GM18508 (cell line): ENCODE measurements at regions not wholly inside any gene's neighbourhood (a gene's known extent, or its start where the extent isn't known, plus 50 kb on each side); places are given as distances from the start of the nearest gene placed in this dataset.

ENCODE experiments used
- ATAC-seq: cut with Tn5 transposase; IDR thresholded peaks from one replicate; pipeline ENCODE4 v1.9.1; 2021; ENCODE audit warnings: moderate number of reproducible peaks; ENCODE audit not compliant: insufficient read depth, unreplicated experiment

DNA sequence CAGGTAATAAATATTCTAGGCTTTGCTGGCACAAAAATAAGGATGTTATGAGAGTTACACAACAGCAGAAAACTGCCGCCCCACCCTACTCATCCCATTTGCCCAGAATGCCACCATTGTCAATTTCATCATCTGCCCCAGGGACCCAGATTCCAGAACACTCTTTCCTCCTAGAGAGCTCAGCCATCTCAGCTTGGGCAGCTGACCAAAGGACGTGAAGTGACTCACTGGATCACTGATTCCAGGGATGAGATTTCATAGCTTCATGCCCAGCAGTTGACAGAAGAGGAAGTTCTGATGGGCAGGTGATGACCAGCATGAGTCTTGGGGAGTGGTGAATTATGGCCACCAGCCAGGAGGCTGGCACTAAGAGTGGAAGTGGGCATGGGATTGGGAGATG is 450.3 kb downstream of the RMST start:
- ATAC-seq = no peak

DNA sequence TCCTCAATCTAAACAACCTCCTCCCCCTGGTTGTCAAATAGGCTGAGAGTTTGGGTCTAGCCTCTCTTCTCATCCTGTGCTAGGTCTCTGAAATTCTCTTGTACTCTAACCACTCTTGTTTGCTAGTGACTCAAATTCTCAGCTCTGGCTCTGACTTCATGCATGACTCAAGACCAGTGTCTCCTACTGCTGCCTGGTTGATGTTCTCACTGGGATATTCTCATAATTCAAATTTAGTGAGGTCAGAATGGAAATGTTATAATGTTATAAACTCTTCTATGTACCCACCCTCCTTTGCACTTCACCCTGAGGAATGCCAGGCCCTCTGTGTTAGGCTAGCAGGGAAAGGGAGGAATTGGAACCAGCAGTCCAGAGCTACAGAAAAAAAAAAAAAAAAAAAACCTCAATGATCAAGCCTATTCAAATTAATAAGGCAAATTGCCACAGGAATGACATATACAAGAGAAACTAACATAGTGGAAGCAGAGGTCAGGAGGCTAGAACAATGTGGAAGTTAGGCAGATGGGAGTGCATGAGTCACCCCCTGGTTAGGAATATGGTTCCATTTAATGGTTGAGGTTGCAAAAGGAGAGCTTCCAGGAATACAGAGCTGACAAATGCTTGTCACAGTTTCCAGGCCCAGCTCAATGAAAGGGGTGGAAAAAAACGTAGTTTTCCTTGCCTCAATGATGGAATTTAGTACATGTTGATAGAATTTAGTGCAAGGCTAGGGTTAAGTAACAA is 459.5 kb downstream of the RMST start:
- ATAC-seq = no peak

DNA sequence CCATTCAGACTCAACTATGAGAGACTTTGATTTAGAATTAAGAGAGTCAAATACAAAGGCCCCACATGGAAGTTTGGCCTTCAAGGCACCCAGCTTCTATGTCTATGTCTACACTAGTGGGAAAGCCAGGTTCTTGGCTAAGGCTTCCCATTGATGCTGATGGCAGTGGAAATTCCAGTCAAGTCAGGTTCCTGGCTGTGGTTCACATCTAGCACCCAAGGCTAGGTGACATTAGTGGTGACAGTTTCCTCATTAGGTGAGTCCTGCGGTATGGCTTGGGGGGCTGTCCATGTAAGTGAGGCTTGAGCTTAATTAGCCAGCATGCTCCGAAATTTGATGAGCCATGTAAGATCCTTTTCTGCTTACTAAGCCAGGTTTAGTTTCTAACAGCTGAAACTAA is 460.9 kb downstream of the RMST start:
- ATAC-seq = no peak

DNA sequence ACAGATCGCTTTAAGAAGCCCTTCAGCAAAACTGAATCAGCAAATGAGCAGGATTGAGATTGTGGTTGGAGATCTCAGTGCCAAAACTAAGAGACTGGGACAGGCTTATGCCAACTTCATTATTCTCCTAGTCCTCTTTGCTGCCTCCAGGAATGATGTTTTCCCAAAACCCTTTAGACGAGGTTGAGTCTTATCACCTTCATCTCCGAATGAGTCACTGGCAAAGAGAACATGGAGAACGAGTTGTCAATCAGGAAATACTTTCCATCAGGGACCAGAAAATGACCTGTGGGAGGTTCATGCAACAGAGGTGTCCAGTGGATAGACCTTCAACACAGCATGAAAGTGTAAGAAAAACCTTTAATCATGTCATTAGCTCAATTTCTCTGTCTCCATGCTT is 461.5 kb downstream of the RMST start:
- no peak for ATAC-seq

DNA sequence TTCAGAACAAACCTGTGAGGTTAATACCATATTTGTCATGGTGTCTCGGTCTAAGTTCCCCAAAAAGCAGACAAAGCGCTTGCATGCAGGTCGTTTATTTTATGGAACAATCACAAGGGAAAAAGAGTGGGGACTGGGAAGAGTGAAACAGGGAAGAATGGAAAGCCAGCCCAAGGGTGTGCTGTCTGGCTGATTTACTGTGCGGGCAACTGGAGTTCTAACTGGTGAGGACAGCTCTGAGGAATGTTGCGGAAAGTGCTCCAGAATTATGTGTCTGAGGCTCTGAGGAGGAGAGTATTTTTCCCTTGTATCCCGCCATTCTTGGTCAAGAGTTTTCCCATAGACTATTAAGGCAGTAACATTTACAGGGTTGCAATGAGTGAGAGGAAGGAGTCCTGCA is 465.4 kb downstream of the RMST start:
- no peak for ATAC-seq

- ATAC-seq = no peak
Observed at GRCh38 chr12:97936165-97936564, 473.6 kb downstream of the RMST start.

- ATAC-seq = no peak
Observed at GRCh38 chr12:97938031-97938430, 475.4 kb downstream of the RMST start.

DNA sequence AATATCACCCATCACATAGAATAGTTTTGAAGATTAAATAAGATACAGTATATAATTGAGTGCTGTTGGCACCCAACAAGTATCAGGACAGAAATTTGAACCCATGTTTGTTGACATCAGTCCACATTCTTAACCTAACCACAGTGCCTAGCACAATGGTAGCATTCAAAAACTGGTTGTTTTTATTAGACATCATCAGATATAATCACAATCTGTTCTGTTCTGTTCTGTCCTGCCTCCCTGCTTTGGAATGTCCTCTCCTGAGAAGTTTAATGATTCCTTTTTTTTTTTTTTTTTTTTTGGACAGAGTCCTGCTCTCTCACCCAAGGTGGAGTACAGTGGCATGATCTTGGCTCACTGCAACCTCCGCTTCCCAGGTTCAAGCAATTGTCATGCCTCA is 476.6 kb downstream of the RMST start:
- no peak for ATAC-seq

DNA sequence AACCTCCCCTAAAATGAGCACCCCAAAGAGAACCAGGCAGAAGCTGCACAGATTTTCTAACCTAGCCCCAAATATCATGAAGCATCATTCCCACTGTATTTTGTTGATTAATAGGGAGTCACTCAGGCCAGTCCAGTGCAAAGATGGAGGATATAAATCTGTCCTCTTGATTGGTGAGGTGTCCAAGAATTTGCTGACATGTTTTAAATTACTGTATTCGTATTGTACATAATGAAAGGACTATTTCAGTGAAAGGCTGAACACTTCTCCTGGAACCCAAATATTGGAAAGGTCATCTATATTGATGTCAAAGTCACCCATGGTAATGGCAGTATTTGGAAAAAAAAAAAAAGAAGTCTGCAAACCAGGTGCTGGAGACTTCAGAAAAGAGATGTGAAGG is 477.5 kb downstream of the RMST start:
- no peak for ATAC-seq

DNA sequence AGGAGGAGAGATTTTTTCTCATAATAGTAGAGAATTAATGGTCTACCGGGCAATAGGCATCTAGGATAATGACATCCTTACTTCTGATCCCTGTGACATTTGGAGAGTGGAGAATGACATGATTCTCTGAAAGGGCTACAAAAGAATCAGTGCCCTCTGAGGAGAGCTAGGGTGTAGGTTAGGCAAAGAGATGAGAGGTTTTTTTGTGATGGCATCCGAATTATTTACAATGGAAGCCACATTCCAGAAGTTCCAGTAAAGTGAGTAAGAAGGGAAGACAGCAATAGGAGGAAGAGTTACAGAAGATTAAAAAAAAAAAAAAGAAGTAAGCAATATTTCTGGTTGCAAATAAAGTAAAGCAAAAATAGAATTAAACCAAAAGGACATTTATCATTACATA is 478.0 kb downstream of the RMST start:
- no peak for ATAC-seq

GRCh38 chr12:97941686-97942354 is 479.2 kb downstream of the RMST start:
- no peak for ATAC-seq

GRCh38 chr12:97943359-97943758 is 480.8 kb downstream of the RMST start:
- ATAC-seq = no peak

DNA sequence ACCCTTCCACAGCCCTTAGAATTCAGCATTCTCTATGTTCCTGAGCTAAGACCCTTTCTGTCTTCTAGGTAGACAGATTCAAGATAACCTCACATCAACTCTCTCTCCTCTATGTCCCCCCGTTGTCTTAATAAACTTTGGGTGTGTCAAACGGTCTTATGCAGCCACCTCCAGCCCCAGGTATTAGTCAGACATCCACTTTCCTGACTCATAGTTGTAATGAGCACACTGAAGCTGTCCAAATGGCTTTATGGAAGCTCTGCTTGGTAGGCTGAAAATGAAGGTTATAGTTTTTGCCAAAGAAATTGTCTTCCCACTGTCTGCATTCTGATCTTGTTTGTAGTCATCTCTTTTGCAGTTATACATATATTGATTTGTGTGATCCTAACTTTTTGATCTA is 482.0 kb downstream of the RMST start:
- ATAC-seq = no peak

DNA sequence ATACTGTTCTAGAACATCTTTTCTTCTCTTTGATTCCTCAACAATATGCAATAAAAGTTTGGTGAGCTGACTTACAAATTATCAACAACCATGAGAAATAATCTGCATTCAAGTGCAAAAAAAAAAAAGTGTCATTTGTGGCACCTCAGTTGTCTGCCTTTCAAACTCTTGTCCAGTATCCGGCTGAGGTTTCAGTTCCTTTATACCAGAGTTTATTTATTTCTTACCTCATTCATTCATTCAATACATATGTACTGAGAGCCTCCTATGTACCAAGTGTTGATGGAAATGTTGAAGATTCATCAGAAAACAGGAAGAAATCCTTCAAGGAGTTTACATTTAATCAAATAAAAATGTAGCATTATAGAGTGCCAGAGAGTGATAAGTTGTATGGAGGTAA is 484.1 kb downstream of the RMST start:
- no peak for ATAC-seq

DNA sequence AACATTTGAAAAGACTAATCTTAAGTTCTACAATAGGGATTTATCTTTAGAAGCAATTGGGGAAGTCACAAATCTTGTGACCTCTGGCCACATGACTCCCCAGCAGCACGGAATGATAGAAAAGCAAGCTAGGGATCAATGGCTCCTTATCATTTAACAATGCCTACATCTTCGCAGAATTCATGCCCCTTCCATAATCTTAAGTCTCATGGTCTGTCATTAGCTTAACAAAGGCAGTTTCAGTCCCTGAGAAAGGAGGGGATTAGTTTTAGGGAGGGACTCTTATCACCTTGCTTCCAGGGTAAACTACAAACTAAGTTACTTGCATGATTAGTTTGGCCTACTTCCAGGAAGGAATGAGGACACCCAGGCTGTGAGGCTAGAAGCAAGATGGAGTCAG is 486.0 kb downstream of the RMST start:
- ATAC-seq = no peak

GRCh38 chr12:97951239-97951638 is 488.6 kb downstream of the RMST start:
- ATAC-seq = no peak

GRCh38 chr12:97951717-97952116 is 489.1 kb downstream of the RMST start:
- ATAC-seq = no peak

DNA sequence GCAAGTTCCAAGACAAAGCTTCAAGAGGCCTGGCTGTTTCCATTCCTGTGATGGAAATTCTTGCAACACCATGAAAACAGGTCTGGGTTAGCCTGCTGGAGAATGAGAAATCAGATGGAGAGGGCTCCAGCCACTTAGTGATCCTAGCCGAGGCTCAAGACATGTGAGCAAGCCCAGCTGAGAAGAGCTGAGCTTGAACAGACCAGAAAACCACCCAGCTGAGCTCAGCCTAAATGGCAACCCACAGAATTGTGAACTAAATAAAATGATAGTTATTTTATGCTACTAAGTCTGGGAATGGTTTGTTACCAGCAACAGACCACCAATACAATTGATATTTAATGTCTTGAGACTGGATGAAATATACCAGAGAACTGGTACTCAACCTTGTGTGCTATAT is 494.5 kb downstream of the RMST start:
- ATAC-seq = no peak

DNA sequence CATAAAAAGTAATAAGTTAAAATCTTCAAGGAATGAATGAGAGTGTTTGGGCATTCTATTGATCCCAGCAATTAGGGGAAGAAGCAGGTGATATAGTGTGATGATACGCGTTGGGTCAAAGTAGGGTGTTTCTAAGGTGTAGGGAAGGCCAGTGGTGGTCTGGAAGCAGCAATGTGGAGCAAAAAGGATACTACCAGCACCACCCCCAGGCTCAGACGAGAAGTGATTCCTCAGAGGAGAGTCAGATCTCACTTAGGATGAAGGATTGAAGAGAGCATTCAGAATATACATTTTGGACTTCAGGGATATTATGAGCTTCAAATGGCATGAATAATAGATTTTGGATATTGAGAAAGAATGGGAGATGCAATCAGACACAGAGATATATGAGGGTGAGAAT is 497.6 kb downstream of the RMST start:
- no peak for ATAC-seq

DNA sequence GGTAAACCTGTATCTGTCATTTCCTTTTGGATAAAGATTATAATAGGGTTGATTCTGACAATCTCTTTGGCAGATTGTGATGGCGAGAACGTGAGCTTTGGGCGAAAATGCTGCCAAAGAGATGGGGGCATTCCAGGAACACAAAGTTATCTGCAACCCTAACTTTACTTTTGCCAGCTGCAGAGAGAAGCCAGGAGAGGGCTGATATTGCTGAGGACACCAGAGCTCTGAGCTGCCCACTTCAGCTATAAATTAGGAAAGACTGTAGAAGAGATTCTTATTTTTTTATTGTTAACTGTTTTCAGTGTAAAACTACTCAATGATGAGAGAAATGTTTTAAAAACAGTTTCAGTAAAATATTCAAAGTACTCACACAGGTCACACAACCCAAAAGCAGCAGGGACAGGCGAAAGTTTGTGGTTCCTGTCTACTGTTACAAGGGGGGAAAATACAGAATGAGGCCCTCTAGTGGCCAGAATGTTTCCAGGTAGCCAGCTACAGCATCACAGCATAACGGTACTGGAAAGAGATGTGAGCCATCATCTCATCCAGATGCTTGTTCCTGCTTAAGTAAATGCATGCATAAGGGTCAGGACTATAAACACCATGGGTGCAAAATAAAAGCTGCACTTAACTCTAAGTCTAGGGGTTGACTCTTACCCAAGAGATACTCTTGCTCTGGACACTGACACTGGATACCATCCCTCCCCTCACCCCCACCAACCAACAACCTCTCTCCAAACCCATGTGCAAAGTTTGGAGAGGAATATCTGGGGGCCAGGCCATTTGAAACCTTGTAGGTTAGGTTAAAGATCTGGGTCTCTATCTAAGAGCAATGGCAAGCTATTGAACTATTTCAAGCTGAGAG is 498.4 kb downstream of the RMST start:
- no peak for ATAC-seq

DNA sequence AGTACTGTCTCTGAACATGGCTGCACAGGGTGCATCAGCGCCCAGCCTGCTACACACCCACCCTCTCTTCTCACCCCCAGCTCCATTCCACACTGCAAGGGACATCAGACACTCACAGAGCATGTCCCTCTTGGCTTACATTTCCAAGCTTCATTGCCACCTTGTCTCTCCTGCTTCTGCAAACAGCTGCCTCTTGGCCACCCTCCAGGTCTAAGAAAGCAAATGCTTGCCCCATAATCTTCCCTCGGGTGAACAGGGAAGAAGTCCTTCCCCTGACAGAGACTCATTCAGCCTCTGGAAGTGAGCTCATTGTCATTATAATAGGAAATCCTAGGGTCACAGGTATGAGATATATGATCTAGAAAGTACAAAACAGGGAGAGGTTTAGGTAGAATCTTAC is 505.2 kb downstream of the RMST start:
- ATAC-seq = no peak
